SJSA1 (cell line): ENCODE measurements at regions not wholly inside any gene's neighbourhood (a gene's known extent, or its start where the extent isn't known, plus 50 kb on each side); places are given as distances from the start of the nearest gene placed in this dataset.
"Not testable (repeated sequence)": the region's sequence is repeated elsewhere in the genome, so short reads cannot be mapped to it uniquely, and the experiment has no call there.

Experiments used
- DNase-seq, 2 experiments: peaks; one replicate each; pipeline ENCODE4 v3.0.0-alpha.2; 2015 to 2020; ENCODE audit warnings: low spot score in 2 of 2, low read depth in 1 of 2
- H3K27ac ChIP-seq: fragments of 250-450 bp; sonication (Bioruptor Pico); 2 replicates; pipeline ENCODE4 v1.5.1; 2020; ENCODE audit warnings: mild to moderate bottlenecking, moderate library complexity
- H3K27me3 ChIP-seq: fragments of 250-450 bp; sonication (Bioruptor Pico); replicated peaks from 2 replicates; pipeline ENCODE4 v1.5.1; 2020; ENCODE audit warnings: mild to moderate bottlenecking, moderate library complexity
- H3K36me3 ChIP-seq: fragments of 250-450 bp; sonication (Bioruptor Pico); 2 replicates; pipeline ENCODE4 v1.5.1; 2020; ENCODE audit warnings: mild to moderate bottlenecking
- H3K4me1 ChIP-seq: fragments of 250-450 bp; sonication (Bioruptor Pico); replicated peaks from 2 replicates; pipeline ENCODE4 v1.6.1; 2021; ENCODE audit warnings: mild to moderate bottlenecking
- H3K4me3 ChIP-seq: fragments of 250-450 bp; sonication (Bioruptor Pico); 2 replicates; pipeline ENCODE4 v1.5.1; 2020; ENCODE audit warnings: mild to moderate bottlenecking
- H3K9me3 ChIP-seq: fragments of 250-450 bp; sonication (Bioruptor Pico); replicated peaks from 2 replicates; pipeline ENCODE4 v1.5.1; 2020; ENCODE audit warnings: mild to moderate bottlenecking

DNA sequence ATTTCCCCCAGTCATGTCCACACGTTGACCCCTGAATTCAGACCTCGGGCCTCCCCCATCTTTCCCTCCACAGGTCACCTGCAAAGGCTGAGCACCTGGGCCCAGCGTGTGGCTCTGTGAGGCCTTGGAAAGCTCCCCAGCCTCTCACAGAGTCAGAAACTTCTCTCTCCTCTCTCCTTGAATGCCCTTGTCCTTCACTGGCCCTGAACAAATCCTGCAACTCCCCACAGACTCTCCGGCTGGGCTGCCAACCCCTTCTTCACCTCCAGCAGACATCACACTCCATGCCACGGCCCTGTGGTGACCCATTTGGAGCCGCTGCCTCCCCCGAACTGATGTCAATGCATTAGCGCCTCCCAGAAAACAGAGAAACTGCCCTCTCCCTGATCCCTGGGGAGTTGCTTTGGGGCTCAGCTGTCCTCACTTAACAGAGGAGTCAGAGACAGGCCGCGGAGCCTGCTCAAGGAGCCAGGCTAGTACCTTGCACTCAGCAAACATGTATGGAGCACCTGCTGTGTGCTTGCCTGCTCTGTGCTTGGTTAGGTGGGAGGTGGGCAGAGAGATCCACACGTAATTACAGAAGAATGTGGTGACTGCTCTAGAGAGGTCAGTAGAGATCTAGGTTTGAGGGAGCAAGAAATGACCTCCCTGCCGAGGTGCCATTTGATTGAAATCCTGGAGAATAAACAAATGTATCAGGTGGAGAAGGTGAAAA is 99.2 kb upstream of the PWP1 start:
- Histone ChIP-seq H3K27ac (no peak overlapping the region), H3K4me1 (no peaks in the 10 kb centered on the region), H3K27me3 (no peaks in the 10 kb centered on the region), H3K9me3 (no peaks in the 10 kb centered on the region; the same call in 1 of the 2 replicates), H3K4me3 (no peak overlapping the region), H3K36me3 (no peaks in the 10 kb centered on the region)
- no peak for DNase-seq

DNA sequence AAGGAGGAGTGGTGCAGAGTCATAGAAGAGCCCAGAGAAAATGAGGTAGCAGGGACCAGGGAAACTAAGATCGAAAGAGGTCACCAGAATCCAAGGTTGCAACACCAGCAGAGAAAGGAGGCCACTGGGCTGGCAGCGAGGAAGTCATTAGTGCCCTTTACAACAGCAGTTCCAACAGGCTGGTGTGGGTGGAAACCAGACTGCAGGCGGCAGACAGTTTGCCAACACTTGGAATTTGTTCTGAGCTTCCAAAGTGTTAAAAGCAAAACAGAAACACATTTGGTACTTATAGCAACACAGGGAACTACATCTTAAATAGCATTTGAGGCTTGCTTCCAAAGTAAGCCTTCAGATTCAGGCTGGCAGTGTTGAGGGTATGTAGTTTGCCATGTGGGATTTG is 95.2 kb upstream of the PWP1 start:
- Histone ChIP-seq H3K27me3 (no peaks in the 10 kb centered on the region), H3K9me3 (no peaks in the 10 kb centered on the region; the same call in 1 of the 2 replicates), H3K4me1 (no peaks in the 10 kb centered on the region), H3K4me3 (no peak overlapping the region), H3K27ac (no peak overlapping the region), H3K36me3 (no peaks in the 10 kb centered on the region)
- DNase-seq = no peak

GRCh38 chr12:107590814-107591375 is 94.7 kb upstream of the PWP1 start:
- H3K27me3 ChIP-seq = no peaks in the 10 kb centered on the region
- H3K36me3 ChIP-seq = no peaks in the 10 kb centered on the region
- no peak overlapping the region for H3K4me3 ChIP-seq
- no peak for DNase-seq
- no peak overlapping the region for H3K27ac ChIP-seq
- H3K9me3 ChIP-seq = no peaks in the 10 kb centered on the region; the same call in 1 of the 2 replicates
- no peaks in the 10 kb centered on the region for H3K4me1 ChIP-seq

DNA sequence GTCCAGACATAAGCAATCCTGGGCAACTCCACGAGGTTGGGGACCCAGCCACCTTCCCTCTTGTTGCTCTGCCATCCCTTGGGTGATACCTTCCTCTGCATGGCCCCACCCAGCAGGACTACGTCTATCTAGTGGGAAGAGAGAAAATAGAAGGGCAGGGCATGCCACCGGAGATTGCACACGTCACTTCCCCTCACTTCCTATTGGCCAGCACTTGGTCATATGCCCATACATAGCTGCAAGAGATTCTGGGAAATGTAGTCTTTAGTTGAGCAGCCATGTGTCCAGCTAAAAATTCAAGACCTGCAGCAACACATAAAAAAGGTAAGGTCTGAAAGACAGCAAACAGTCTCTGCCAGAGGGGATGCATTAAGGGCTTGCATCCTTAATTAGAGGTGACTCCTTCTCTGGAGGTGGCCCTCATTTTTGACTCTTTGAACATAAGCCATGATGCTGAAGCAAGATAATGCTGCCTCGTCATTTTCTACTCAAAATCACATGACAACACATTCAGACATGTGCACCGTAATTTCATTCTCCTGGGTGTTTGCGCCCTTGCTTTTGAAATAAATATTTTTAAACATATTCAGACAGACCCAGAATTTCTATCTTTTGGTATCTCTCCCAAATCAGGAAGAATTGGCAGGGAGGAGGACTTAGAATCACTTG is 91.8 kb upstream of the PWP1 start:
- Histone ChIP-seq H3K9me3 (no peaks in the 10 kb centered on the region), H3K27ac (no peak overlapping the region), H3K36me3 (no peaks in the 10 kb centered on the region), H3K27me3 (no peaks in the 10 kb centered on the region), H3K4me1 (no peaks in the 10 kb centered on the region), H3K4me3 (no peak overlapping the region)
- no peak for DNase-seq

DNA sequence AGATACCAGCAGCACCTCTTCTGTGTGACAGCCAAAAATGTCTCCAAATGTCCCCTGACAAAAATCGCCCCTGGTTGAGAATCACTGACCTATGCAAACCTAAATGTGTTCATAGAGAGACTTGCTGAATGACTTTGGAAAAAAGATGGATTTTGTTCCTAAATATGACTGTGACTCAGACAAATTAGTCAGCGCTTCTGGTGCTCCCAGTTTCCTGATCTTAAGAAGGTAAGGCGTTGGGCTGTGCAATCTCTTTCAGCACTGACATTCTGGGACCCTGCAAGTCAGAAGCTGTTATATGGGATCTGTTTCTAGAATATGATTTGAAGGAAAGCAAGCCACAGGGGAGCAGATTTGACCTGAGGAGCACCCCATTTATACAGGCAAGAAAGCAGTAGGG is 90.6 kb upstream of the PWP1 start:
- no peak overlapping the region for H3K4me3 ChIP-seq
- DNase-seq = no peak
- H3K27ac ChIP-seq = no peak overlapping the region
- H3K36me3 ChIP-seq = no peaks in the 10 kb centered on the region
- no peaks in the 10 kb centered on the region for H3K4me1 ChIP-seq
- H3K9me3 ChIP-seq = no peaks in the 10 kb centered on the region
- H3K27me3 ChIP-seq = no peaks in the 10 kb centered on the region

- no peak for DNase-seq
- Histone ChIP-seq H3K9me3 (no peaks in the 10 kb centered on the region), H3K36me3 (no peaks in the 10 kb centered on the region), H3K27ac (no peak overlapping the region), H3K4me1 (no peaks in the 10 kb centered on the region), H3K4me3 (no peak overlapping the region), H3K27me3 (no peaks in the 10 kb centered on the region)
These were observed 87.7 kb upstream of the PWP1 start for GRCh38 chr12:107597695-107598410.

DNA sequence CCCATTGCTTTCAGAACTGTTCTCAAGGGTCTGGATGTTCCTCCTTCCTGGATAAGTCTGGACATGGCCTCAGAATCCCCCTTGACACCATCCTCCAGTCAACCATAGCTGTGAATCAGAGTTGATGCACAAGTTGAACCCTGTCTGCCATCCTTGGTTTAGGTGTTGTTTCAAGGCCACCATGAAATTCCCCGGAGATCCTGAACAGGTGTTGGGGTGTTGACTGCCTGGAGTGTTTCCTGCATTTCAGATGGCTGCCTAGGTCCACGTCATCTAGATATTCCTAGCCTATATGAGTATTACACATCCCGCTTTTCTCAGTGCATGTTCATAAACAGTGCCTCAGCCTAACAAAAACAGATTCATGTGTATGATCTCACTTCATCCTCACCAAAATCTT is 86.7 kb upstream of the PWP1 start:
- DNase-seq = no peak
- Histone ChIP-seq H3K9me3 (no peaks in the 10 kb centered on the region), H3K4me1 (no peaks in the 10 kb centered on the region)

GRCh38 chr12:107600581-107601144 is 84.9 kb upstream of the PWP1 start:
- Histone ChIP-seq H3K27me3 (no peaks in the 10 kb centered on the region), H3K27ac (no peak overlapping the region), H3K4me1 (no peaks in the 10 kb centered on the region), H3K36me3 (no peaks in the 10 kb centered on the region), H3K9me3 (no peaks in the 10 kb centered on the region), H3K4me3 (no peak overlapping the region)
- no peak for DNase-seq

More for the DNA sequence above, 86.7 kb upstream of the PWP1 start:
- H3K27ac ChIP-seq = no peak overlapping the region
- H3K4me3 ChIP-seq = no peak overlapping the region
- H3K27me3 ChIP-seq = no peaks in the 10 kb centered on the region
- H3K36me3 ChIP-seq = no peaks in the 10 kb centered on the region

GRCh38 chr12:107602446-107602845 is 83.2 kb upstream of the PWP1 start:
- no peak for DNase-seq

DNA sequence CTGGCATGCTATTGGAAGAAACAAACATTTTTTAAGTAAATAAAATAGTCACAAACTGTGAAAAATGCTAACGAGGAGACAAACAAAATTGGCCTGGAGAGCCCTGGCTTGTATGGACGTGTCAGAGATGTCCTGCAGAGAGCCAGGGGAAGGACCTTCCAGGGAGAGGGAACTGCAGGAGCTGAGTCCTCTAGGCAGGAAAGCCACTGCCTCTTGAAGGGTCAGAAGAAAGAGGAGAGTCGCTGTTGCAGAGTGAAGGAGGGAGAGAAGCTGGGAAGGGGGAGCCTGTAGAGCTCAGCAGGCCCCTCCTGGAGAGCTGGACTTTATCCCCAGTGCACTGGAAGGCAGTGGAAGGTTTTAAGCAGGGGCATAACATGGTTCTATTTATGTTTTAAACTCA is 80.3 kb upstream of the PWP1 start:
- no peaks in the 10 kb centered on the region for H3K9me3 ChIP-seq
- H3K4me3 ChIP-seq = no peak overlapping the region
- no peak for DNase-seq
- no peaks in the 10 kb centered on the region for H3K36me3 ChIP-seq
- H3K27me3 ChIP-seq = no peaks in the 10 kb centered on the region
- H3K27ac ChIP-seq = no peak overlapping the region
- H3K4me1 ChIP-seq = no peaks in the 10 kb centered on the region

More at GRCh38 chr12:107602446-107602845, 83.2 kb upstream of the PWP1 start:
- H3K36me3 ChIP-seq = no peaks in the 10 kb centered on the region
- H3K4me1 ChIP-seq = no peaks in the 10 kb centered on the region
- no peaks in the 10 kb centered on the region for H3K9me3 ChIP-seq
- no peak overlapping the region for H3K27ac ChIP-seq
- H3K27me3 ChIP-seq = no peaks in the 10 kb centered on the region
- no peak overlapping the region for H3K4me3 ChIP-seq

DNA sequence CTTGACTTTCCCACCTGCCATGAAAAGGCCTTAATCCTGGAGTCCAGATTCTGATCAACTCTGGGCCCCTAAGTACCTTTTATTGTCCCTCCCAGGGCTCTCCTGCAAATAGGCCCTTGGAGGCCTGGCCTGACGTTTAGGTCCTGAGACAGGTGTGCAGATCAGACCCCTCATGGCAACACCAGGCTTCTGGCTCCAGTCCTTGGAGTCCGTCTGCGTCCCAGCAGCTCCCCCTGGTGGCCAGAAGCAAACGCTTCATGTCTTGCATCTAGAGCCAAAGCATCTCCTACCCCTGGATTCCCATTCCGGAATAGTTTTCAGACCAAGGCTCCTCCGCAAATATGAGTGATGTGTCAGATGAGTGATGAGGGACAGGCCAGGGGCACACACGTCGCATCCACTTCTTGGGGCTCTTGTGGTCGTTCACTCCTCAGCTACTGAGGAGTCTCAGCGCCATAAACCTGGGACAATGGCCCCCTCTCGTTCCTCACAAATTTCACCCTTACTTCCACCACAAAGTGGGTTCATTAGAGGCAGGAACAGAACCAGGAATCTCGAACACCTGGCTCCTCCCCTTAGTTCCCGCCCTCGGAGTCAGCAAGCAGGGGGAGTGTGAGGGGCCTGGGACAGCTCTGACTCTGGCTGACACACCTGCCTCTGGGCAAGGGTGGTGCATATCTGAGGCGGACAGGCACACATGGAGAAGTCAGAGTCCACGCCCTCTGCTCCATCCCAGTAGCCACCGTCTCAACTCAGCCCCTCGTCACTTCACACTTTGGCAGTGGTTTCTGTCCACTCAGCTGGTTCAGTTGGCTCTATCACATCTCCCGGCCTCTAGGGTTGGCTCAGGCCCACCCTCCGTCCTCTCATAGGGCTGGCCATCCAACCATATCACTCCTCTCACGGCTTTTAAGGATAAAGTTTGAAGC is 77.9 kb upstream of the PWP1 start:
- Histone ChIP-seq H3K27me3 (no peaks in the 10 kb centered on the region), H3K4me3 (no peak overlapping the region), H3K4me1 (no peaks in the 10 kb centered on the region), H3K27ac (no peak overlapping the region), H3K36me3 (no peaks in the 10 kb centered on the region), H3K9me3 (no peaks in the 10 kb centered on the region)
- DNase-seq = peak; percentile 30 to 77

GRCh38 chr12:107608779-107609178 is 76.8 kb upstream of the PWP1 start:
- not testable (repeated sequence) for DNase-seq, H3K36me3 ChIP-seq, H3K27me3 ChIP-seq, H3K4me1 ChIP-seq, H3K27ac ChIP-seq, H3K9me3 ChIP-seq, H3K4me3 ChIP-seq
